ENCODE measurements at regions not wholly inside any gene's neighbourhood (a gene's known extent, or its start where the extent isn't known, plus 50 kb on each side); places are given as distances from the start of the nearest gene placed in this dataset.

GRCh38 chr14:96940009-96940408 lies 142.8 kb downstream of the VRK1 start:
- no peak for TF ChIP-seq POLR2A (IDR thresholded peaks at IDR 0.05; ENCODE audit: low read length)
- no peak for TF ChIP-seq GATA1 (IDR thresholded peaks at IDR 0.05; ENCODE audit: low read depth, low read length)

Data from erythroblast (primary cell).